Loucy (cell line): ENCODE measurements at regions not wholly inside any gene's neighbourhood (a gene's known extent, or its start where the extent isn't known, plus 50 kb on each side); places are given as distances from the start of the nearest gene placed in this dataset.

Experiments
- EZH2phosphoT487 ChIP-seq: fragments of 200-600 bp; IDR thresholded peaks from 2 replicates; pipeline ENCODE4 v1.6.1; 2018; ENCODE audit warnings: antibody characterized with exemption, mild to moderate bottlenecking, moderate library complexity, borderline replicate concordance
- TF ChIP-seq, protein P1 (sequence below): fragments of 200-600 bp; sonication (generic); conservative IDR thresholded peaks from 2 replicates; pipeline ENCODE4 v1.5.1; 2014; ENCODE audit warnings: mild to moderate bottlenecking, antibody characterized with exemption, low read length

DNA sequence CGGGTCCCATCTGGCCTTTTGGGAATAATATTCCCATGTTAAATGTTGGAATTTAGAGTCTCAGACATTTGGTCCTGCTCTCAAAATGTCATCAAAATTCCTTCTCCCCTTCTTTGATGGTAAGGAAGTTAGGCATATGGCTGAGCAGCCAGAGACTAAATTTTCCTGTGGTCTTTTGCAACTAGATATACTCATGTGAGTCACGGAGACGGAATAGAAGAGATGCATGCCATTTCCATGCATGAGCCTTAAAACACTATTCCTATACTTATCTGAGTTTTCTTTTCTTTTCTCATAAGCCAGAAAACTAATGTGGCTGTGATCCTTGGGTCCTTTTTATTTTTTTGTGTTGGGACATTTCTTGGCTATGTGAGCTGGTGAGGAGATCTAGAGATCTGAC, 105.3 kb downstream of the NR2F2 start:
- TF ChIP-seq EZH2phosphoT487: no peak
- TF ChIP-seq, protein P1, sequence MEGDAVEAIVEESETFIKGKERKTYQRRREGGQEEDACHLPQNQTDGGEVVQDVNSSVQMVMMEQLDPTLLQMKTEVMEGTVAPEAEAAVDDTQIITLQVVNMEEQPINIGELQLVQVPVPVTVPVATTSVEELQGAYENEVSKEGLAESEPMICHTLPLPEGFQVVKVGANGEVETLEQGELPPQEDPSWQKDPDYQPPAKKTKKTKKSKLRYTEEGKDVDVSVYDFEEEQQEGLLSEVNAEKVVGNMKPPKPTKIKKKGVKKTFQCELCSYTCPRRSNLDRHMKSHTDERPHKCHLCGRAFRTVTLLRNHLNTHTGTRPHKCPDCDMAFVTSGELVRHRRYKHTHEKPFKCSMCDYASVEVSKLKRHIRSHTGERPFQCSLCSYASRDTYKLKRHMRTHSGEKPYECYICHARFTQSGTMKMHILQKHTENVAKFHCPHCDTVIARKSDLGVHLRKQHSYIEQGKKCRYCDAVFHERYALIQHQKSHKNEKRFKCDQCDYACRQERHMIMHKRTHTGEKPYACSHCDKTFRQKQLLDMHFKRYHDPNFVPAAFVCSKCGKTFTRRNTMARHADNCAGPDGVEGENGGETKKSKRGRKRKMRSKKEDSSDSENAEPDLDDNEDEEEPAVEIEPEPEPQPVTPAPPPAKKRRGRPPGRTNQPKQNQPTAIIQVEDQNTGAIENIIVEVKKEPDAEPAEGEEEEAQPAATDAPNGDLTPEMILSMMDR: no peak
